ENCODE measurements at regions not wholly inside any gene's neighbourhood (a gene's known extent, or its start where the extent isn't known, plus 50 kb on each side); places are given as distances from the start of the nearest gene placed in this dataset.

- TF ChIP-seq CTCF (IDR thresholded peaks at IDR 0.05; ENCODE audit: insufficient read depth, low read length, poor library complexity, severe bottlenecking) (no peak), EZH2phosphoT487 (conservative IDR thresholded peaks at IDR 0.05; ENCODE audit: low read length) (no peak)
Measured at GRCh38 chr11:13896175-13896980, 66.1 kb upstream of the SPON1 start.

Measured in SU-DHL-6 (cell line).